IMR-90 (cell line): ENCODE measurements at regions not wholly inside any gene's neighbourhood (a gene's known extent, or its start where the extent isn't known, plus 50 kb on each side); places are given as distances from the start of the nearest gene placed in this dataset.
"Not testable (repeated sequence)": the region's sequence is repeated elsewhere in the genome, so short reads cannot be mapped to it uniquely, and the experiment has no call there.

Source experiments
- ATAC-seq: fragments of 200-7000 bp; cut with Tn5 transposase; 2 replicates; pipeline ENCODE4 v1.9.1; 2020; ENCODE audit warnings: low read depth, mild to moderate bottlenecking, moderate library complexity
- BruUV-seq: library from RNA; stranded (reverse); fragments of 400-500 nt; replicated peaks from 2 replicates; lab custom pipeline; 2021; lab: Mats Ljungman, UMichigan
- CTCF ChIA-PET: fragments of 300-600 bp; formaldehyde crosslinking; extraction: SDS; loops from one replicate; lab custom pipeline; 2021; ENCODE audit warnings: antibody characterized with exemption; lab: Yijun Ruan, JAX
- POLR2A ChIA-PET: fragments of 300-600 bp; sonication (Branson Sonifier 250); formaldehyde crosslinking; loops from one replicate; lab custom pipeline; 2022; ENCODE audit warnings: antibody characterized with exemption; ENCODE audit not compliant: unreplicated experiment; lab: Charles Lee
- DNase-seq: peaks from one replicate; pipeline ENCODE4 v3.0.0; 2013
- H2AFZ ChIP-seq: replicated peaks from 2 replicates; pipeline ENCODE3; 2013; ENCODE audit warnings: low read length, mild to moderate bottlenecking; ENCODE audit not compliant: poor library complexity
- H2AK5ac ChIP-seq: 2 replicates; pipeline ENCODE4 v1.6.1; 2013; ENCODE audit warnings: low read depth, low read length, inconsistent platforms
- H2AK9ac ChIP-seq: replicated peaks from 2 replicates; pipeline ENCODE3; 2013; ENCODE audit warnings: mild to moderate bottlenecking, low read depth, low read length, moderate library complexity; ENCODE audit not compliant: poor library complexity
- H2BK120ac ChIP-seq: 2 replicates; pipeline ENCODE4 v1.6.1; 2013; ENCODE audit warnings: low read depth, low read length, inconsistent platforms
- H2BK15ac ChIP-seq: 3 replicates; pipeline ENCODE4 v1.6.1; 2013; ENCODE audit warnings: low read depth, low read length, inconsistent platforms
- H2BK20ac ChIP-seq: 2 replicates; pipeline ENCODE4 v1.6.1; 2013; ENCODE audit warnings: low read depth, mild to moderate bottlenecking, inconsistent platforms, low read length, moderate library complexity
- H2BK5ac ChIP-seq: 2 replicates; pipeline ENCODE4 v1.6.1; 2013; ENCODE audit warnings: mild to moderate bottlenecking, low read depth, low read length, inconsistent platforms; ENCODE audit not compliant: poor library complexity, severe bottlenecking
- H3K14ac ChIP-seq: replicated peaks from 2 replicates; pipeline ENCODE4 v1.6.1; 2013; ENCODE audit warnings: low read depth, low read length, inconsistent platforms
- H3K18ac ChIP-seq: 2 replicates; pipeline ENCODE4 v1.6.1; 2013; ENCODE audit warnings: low read depth, low read length, control low read depth
- H3K23ac ChIP-seq: 2 replicates; pipeline ENCODE4 v1.6.1; 2013; ENCODE audit warnings: low read depth, low read length, inconsistent platforms
- H3K27ac ChIP-seq: 2 replicates; pipeline ENCODE4 v1.5.1; 2013; ENCODE audit warnings: mild to moderate bottlenecking, control low read depth, low read length; ENCODE audit not compliant: insufficient read depth
- H3K27me3 ChIP-seq: 2 replicates; pipeline ENCODE4 v1.6.1; 2013; ENCODE audit warnings: low read length; ENCODE audit not compliant: control insufficient read depth, insufficient read depth
- H3K36me3 ChIP-seq: 2 replicates; pipeline ENCODE4 v1.6.1; 2013; ENCODE audit warnings: low read length, mixed read lengths; ENCODE audit not compliant: control insufficient read depth, insufficient read depth
- H3K4ac ChIP-seq: 2 replicates; pipeline ENCODE4 v1.6.1; 2013; ENCODE audit warnings: low read depth, low read length, inconsistent platforms
- H3K4me1 ChIP-seq: 2 replicates; pipeline ENCODE4 v1.6.1; 2013; ENCODE audit warnings: low read length, mixed read lengths; ENCODE audit not compliant: control insufficient read depth, insufficient read depth
- H3K4me2 ChIP-seq: 2 replicates; pipeline ENCODE4 v1.6.1; 2013; ENCODE audit warnings: low read depth, mild to moderate bottlenecking, control low read depth, low read length, moderate library complexity
- H3K4me3 ChIP-seq: 2 replicates; pipeline ENCODE4 v1.5.1; 2013; ENCODE audit warnings: low read depth, mild to moderate bottlenecking, control low read depth, low read length, moderate library complexity; ENCODE audit not compliant: insufficient read depth
- H3K56ac ChIP-seq: 2 replicates; pipeline ENCODE4 v1.6.1; 2013; ENCODE audit warnings: low read length, inconsistent platforms; ENCODE audit not compliant: insufficient read depth; ENCODE audit errors: extremely low read depth
- H3K79me1 ChIP-seq, 2 experiments: 2 replicates each; pipeline ENCODE4 v1.6.1; 2013; ENCODE audit warnings: low read length in 2 of 2, inconsistent platforms in 1 of 2, low read depth in 1 of 2
- H3K9ac ChIP-seq: 2 replicates; pipeline ENCODE4 v1.6.1; 2013; ENCODE audit warnings: low read depth, low read length, control low read depth
- H3K9me1 ChIP-seq: 2 replicates; pipeline ENCODE4 v1.6.1; 2013; ENCODE audit warnings: low read length, inconsistent platforms; ENCODE audit not compliant: insufficient read depth
- H3K9me3 ChIP-seq: 2 replicates; pipeline ENCODE4 v1.6.1; 2013; ENCODE audit warnings: low read length; ENCODE audit not compliant: control insufficient read depth, insufficient read depth
- H4K20me1 ChIP-seq: 2 replicates; pipeline ENCODE4 v1.6.1; 2013; ENCODE audit warnings: low read length, inconsistent platforms; ENCODE audit not compliant: insufficient read depth
- H4K5ac ChIP-seq: 2 replicates; pipeline ENCODE4 v1.6.1; 2013; ENCODE audit warnings: mild to moderate bottlenecking, low read depth, low read length, control low read depth
- H4K8ac ChIP-seq, 2 experiments: 2 replicates each; pipeline ENCODE4 v1.6.1; 2013; ENCODE audit warnings: low read depth in 2 of 2, low read length in 2 of 2, control low read depth in 1 of 2, inconsistent platforms in 1 of 2
- H4K91ac ChIP-seq: 2 replicates; pipeline ENCODE4 v1.6.1; 2013; ENCODE audit warnings: low read depth, low read length, inconsistent platforms; ENCODE audit not compliant: insufficient read depth
- WGBS, 2 experiments: methylation state at CpG; one replicate each; pipeline versions ENCODE4 v1.1.5 to v1.1.7; 2013; ENCODE audit warnings: missing lambda C conversion rate in 2 of 2; ENCODE audit not compliant: insufficient read length in 1 of 2; ENCODE audit errors: extremely low coverage in 2 of 2; 5-methylcytosine and 5-hydroxymethylcytosine counted together
- dilution Hi-C: fragments of 300-500 bp; cut with HindIII; formaldehyde crosslinking; loops from one replicate; pipeline ENCODE4 v1.14.3; 2018; ENCODE audit warnings: low sequenced_read_pairs; ENCODE audit not compliant: unreplicated experiment
- in situ Hi-C: fragments of 300-500 bp; cut with MboI; formaldehyde crosslinking; loops from 3 replicates; pipeline ENCODE4 v1.14.3; 2019; ENCODE audit warnings: low sequenced_read_pairs, inconsistent platforms, mixed read lengths
- intact Hi-C: fragments of 100-400 bp; cut with micrococcal nuclease; formaldehyde crosslinking; loops from 2 replicates; pipeline ENCODE4 v1.10.0; 2022

DNA sequence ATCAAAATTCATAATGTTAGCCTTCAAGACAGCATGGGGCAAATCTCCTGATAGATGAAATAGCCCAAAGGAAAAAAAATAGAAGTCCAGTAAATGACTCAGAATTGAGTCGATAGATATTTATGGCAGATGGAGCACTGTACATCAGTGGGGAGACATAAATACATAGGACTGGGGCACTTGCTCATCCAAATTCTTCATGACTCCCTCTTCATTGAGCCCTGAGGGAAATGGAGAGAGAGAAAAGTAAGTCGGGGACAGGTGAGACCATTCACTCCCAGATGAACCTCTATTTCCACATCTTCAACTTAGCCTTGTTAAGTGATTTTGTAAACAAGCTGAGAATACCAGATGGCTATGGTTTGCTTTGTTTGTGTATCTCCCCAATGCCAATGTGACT is 59.8 kb downstream of the SPATA31A6 start:
- H2BK5ac ChIP-seq, H2BK15ac ChIP-seq, H2AFZ ChIP-seq, H3K36me3 ChIP-seq, H3K79me1 ChIP-seq, H3K27ac ChIP-seq, H4K20me1 ChIP-seq, H2BK120ac ChIP-seq, dilution Hi-C loops, H2AK5ac ChIP-seq, H3K9ac ChIP-seq, H3K4me2 ChIP-seq, H2BK20ac ChIP-seq, H4K91ac ChIP-seq, H3K56ac ChIP-seq, H3K4me1 ChIP-seq, H3K23ac ChIP-seq, H3K9me3 ChIP-seq, H3K9me1 ChIP-seq, H3K27me3 ChIP-seq, ATAC-seq, H3K4me3 ChIP-seq, POLR2A ChIA-PET, H4K5ac ChIP-seq, BruUV-seq, H4K8ac ChIP-seq, H3K18ac ChIP-seq, intact Hi-C loops, H3K4ac ChIP-seq, H2AK9ac ChIP-seq, CTCF ChIA-PET, in situ Hi-C loops, H3K14ac ChIP-seq: not testable (repeated sequence)
- DNase-seq = peak; percentile 33
- no CpG with 5 or more reads among the region's 2 CpGs for WGBS, 2 experiments

DNA sequence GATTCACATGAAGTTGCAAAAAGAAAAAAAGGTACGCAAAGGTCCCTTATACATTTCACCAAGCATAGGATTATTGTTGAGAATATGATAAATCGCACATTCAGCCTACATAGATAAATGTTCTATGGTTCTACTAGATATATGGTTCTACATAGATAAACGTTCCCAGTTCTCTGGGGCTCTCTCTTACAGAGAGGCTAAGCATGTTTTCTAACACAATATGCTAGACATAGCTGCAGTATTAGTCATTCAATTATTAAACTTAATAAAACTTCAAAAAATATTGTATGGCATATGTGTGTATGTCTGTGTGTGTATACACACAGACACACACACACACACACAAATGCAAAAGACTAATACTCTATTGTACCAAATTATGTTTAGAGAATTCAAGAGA is 60.4 kb downstream of the SPATA31A6 start:
- H3K9me3 ChIP-seq, POLR2A ChIA-PET, H3K27me3 ChIP-seq, in situ Hi-C loops, H3K36me3 ChIP-seq, CTCF ChIA-PET, H3K4me1 ChIP-seq, H3K4ac ChIP-seq, H2AFZ ChIP-seq, H3K56ac ChIP-seq, H3K9me1 ChIP-seq, H4K20me1 ChIP-seq, H3K9ac ChIP-seq, H3K4me2 ChIP-seq, H2AK5ac ChIP-seq, H2BK120ac ChIP-seq, H3K79me1 ChIP-seq, H3K18ac ChIP-seq, dilution Hi-C loops, BruUV-seq, H2BK15ac ChIP-seq, H4K91ac ChIP-seq, H3K14ac ChIP-seq, H4K8ac ChIP-seq, DNase-seq, H2AK9ac ChIP-seq, H4K5ac ChIP-seq, H3K4me3 ChIP-seq, intact Hi-C loops, ATAC-seq, H3K27ac ChIP-seq, H2BK5ac ChIP-seq, H2BK20ac ChIP-seq, H3K23ac ChIP-seq: not testable (repeated sequence)
- no CpG with 5 or more reads among the region's 3 CpGs for WGBS, 2 experiments
